ENCODE measurements at regions not wholly inside any gene's neighbourhood (a gene's known extent, or its start where the extent isn't known, plus 50 kb on each side); places are given as distances from the start of the nearest gene placed in this dataset.

DNA sequence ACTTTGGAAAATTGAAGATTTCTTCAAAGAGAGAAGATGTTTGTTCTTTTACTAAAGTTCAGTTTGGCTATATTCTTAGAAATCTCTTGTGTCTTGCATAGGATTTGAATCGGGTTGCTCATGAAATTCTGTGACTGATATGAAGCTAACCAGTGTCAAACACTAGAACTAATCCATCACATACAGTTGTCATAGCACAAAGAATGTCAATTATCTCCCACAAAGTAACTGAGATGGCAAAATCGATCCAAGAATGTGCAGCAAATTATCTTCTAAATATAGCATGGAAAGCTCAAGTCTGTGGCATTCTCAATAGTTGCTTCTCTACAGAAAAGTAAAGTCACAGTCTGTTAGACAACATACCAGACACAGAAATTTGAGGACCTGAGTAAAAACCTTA is 768.1 kb upstream of the LRRN3 start:
- TF ChIP-seq, protein P1, sequence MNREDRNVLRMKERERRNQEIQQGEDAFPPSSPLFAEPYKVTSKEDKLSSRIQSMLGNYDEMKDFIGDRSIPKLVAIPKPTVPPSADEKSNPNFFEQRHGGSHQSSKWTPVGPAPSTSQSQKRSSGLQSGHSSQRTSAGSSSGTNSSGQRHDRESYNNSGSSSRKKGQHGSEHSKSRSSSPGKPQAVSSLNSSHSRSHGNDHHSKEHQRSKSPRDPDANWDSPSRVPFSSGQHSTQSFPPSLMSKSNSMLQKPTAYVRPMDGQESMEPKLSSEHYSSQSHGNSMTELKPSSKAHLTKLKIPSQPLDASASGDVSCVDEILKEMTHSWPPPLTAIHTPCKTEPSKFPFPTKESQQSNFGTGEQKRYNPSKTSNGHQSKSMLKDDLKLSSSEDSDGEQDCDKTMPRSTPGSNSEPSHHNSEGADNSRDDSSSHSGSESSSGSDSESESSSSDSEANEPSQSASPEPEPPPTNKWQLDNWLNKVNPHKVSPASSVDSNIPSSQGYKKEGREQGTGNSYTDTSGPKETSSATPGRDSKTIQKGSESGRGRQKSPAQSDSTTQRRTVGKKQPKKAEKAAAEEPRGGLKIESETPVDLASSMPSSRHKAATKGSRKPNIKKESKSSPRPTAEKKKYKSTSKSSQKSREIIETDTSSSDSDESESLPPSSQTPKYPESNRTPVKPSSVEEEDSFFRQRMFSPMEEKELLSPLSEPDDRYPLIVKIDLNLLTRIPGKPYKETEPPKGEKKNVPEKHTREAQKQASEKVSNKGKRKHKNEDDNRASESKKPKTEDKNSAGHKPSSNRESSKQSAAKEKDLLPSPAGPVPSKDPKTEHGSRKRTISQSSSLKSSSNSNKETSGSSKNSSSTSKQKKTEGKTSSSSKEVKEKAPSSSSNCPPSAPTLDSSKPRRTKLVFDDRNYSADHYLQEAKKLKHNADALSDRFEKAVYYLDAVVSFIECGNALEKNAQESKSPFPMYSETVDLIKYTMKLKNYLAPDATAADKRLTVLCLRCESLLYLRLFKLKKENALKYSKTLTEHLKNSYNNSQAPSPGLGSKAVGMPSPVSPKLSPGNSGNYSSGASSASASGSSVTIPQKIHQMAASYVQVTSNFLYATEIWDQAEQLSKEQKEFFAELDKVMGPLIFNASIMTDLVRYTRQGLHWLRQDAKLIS (CRISPR knock-in tag; IDR thresholded peaks at IDR 0.05), result no peak
- TF ChIP-seq NFATC3 (CRISPR knock-in tag; IDR thresholded peaks at IDR 0.05) (no peak), GABPB1 (CRISPR knock-in tag; IDR thresholded peaks at IDR 0.05) (no peak), POLR2G (IDR thresholded peaks at IDR 0.05; ENCODE audit: low read depth, low read length) (no peak), SMC3 (IDR thresholded peaks at IDR 0.05; ENCODE audit: low read length) (no peak), NFE2 (CRISPR knock-in tag; IDR thresholded peaks at IDR 0.05) (no peak), SP1 (IDR thresholded peaks at IDR 0.05) (no peak), SP1 (CRISPR knock-in tag; IDR thresholded peaks at IDR 0.05) (no peak), ZNF788 (CRISPR knock-in tag; IDR thresholded peaks at IDR 0.05; ENCODE audit: borderline replicate concordance) (no peak)
- TF ChIP-seq, protein P2, sequence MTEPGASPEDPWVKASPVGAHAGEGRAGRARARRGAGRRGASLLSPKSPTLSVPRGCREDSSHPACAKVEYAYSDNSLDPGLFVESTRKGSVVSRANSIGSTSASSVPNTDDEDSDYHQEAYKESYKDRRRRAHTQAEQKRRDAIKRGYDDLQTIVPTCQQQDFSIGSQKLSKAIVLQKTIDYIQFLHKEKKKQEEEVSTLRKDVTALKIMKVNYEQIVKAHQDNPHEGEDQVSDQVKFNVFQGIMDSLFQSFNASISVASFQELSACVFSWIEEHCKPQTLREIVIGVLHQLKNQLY (CRISPR knock-in tag; IDR thresholded peaks at IDR 0.05), result no peak
- TF ChIP-seq, protein P3, sequence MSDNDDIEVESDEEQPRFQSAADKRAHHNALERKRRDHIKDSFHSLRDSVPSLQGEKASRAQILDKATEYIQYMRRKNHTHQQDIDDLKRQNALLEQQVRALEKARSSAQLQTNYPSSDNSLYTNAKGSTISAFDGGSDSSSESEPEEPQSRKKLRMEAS (IDR thresholded peaks at IDR 0.05), result no peak
